Endothelial cell of umbilical vein (primary cell): ENCODE measurements at regions not wholly inside any gene's neighbourhood (a gene's known extent, or its start where the extent isn't known, plus 50 kb on each side); places are given as distances from the start of the nearest gene placed in this dataset.

Source experiments
- BruUV-seq: library from RNA; stranded (reverse); fragments of 400-500 nt; replicated peaks from 2 replicates; lab custom pipeline; 2021; lab: Mats Ljungman, UMichigan
- CTCF ChIA-PET: fragments of 300-600, 350-600 bp; sonication (Branson Sonifier 250); formaldehyde crosslinking; loops from one replicate; lab custom pipeline; 2021; ENCODE audit warnings: antibody characterized with exemption, inconsistent platforms; lab: Charles Lee
- POLR2A ChIA-PET: fragments of 300-600, 350-600 bp; sonication (Branson Sonifier 250); formaldehyde crosslinking; loops from one replicate; lab custom pipeline; 2021; ENCODE audit warnings: antibody characterized with exemption, inconsistent platforms; lab: Charles Lee
- DNase-seq: peaks from one replicate; pipeline ENCODE4 v3.0.0-alpha.2; 2011; ENCODE audit warnings: low read depth, low spot score
- FAIRE-seq: peaks from 2 replicates; lab custom pipeline; 2011; peaks lifted over from hg19 to GRCh38; lab: Jason Lieb, UNC
- H2AFZ ChIP-seq: 2 replicates; pipeline ENCODE4 v1.6.0; 2012; ENCODE audit warnings: low read depth, low read length, control low read depth, inconsistent platforms
- H3K27ac ChIP-seq: 2 replicates; pipeline ENCODE4 v1.5.1; 2011; ENCODE audit warnings: low read depth, mild to moderate bottlenecking, control low read depth, low read length, moderate library complexity; ENCODE audit not compliant: insufficient read depth
- H3K27me3 ChIP-seq, 2 experiments: 2 replicates each; pipeline versions ENCODE4 v1.6.0 to v1.6.1; 2011; ENCODE audit warnings: low read length in 2 of 2, mixed read lengths in 1 of 2; ENCODE audit not compliant: control insufficient read depth in 2 of 2, insufficient read depth in 2 of 2
- H3K36me3 ChIP-seq, 2 experiments: 2 replicates in 1 of 2; 3 replicates in 1 of 2; pipeline ENCODE4 v1.5.1; 2011; ENCODE audit warnings: low read length in 2 of 2, mild to moderate bottlenecking in 1 of 2, moderate library complexity in 1 of 2; ENCODE audit not compliant: control insufficient read depth in 2 of 2, insufficient read depth in 2 of 2; ENCODE audit errors: extremely low read depth in 1 of 2
- H3K4me1 ChIP-seq: 3 replicates; pipeline ENCODE4 v1.5.1; 2011; ENCODE audit warnings: mild to moderate bottlenecking, low read length; ENCODE audit not compliant: control insufficient read depth, insufficient read depth; ENCODE audit errors: extremely low read depth
- H3K4me2 ChIP-seq: 2 replicates; pipeline ENCODE4 v1.6.1; 2011; ENCODE audit warnings: low read length, control low read depth, mixed read lengths; ENCODE audit not compliant: insufficient read depth
- H3K4me3 ChIP-seq, 3 experiments: fragments of 200-600 bp in 1 of 3; sonication (generic), shearing (Covaris generic) in 1 of 3; replicated peaks in 1 of 3; 2 replicates each; pipeline ENCODE4 v1.5.1; 2011 to 2016; ENCODE audit warnings: control low read depth in 3 of 3, low read length in 3 of 3, mild to moderate bottlenecking in 2 of 3, inconsistent platforms in 1 of 3, low read depth in 1 of 3, moderate library complexity in 1 of 3; ENCODE audit not compliant: insufficient read depth in 1 of 3
- H3K79me2 ChIP-seq: 2 replicates; pipeline ENCODE4 v1.6.0; 2012; ENCODE audit warnings: low read length, inconsistent platforms; ENCODE audit not compliant: control insufficient read depth, insufficient read depth
- H3K9ac ChIP-seq: replicated peaks from 2 replicates; pipeline ENCODE3; 2011; ENCODE audit warnings: low read length, control low read depth; ENCODE audit not compliant: insufficient read depth; ENCODE audit errors: extremely low read depth
- H3K9me1 ChIP-seq: replicated peaks from 3 replicates; pipeline ENCODE4 v1.6.0; 2011; ENCODE audit warnings: mild to moderate bottlenecking, low read length; ENCODE audit not compliant: control insufficient read depth, insufficient read depth; ENCODE audit errors: extremely low read depth
- H3K9me3 ChIP-seq: replicated peaks from 2 replicates; pipeline ENCODE4 v1.5.1; 2012; ENCODE audit warnings: low read length, inconsistent platforms; ENCODE audit not compliant: control insufficient read depth, insufficient read depth
- H4K20me1 ChIP-seq: replicated peaks from 2 replicates; pipeline ENCODE3; 2011; ENCODE audit warnings: mild to moderate bottlenecking, low read length; ENCODE audit not compliant: control insufficient read depth, insufficient read depth; ENCODE audit errors: extremely low read depth
- CTCF ChIP-seq, 2 donors: IDR thresholded peaks; 1 replicate in 1 of 2; 2 replicates in 1 of 2; pipeline ENCODE4 v1.5.1; 2011; ENCODE audit warnings: low read length in 2 of 2, mild to moderate bottlenecking in 2 of 2, moderate library complexity in 2 of 2, control low read depth in 1 of 2, inconsistent platforms in 1 of 2, low read depth in 1 of 2; ENCODE audit not compliant: insufficient read depth in 1 of 2; ENCODE audit errors: extremely low read depth in 1 of 2
- EZH2 ChIP-seq: IDR thresholded peaks from 2 replicates; pipeline ENCODE4 v1.6.1; 2012; ENCODE audit warnings: borderline replicate concordance, low read depth, mild to moderate bottlenecking, moderate library complexity, low read length, inconsistent platforms; ENCODE audit not compliant: severe bottlenecking
- FOS ChIP-seq: IDR thresholded peaks from 2 replicates; pipeline ENCODE4 v1.6.1; 2011; ENCODE audit warnings: mild to moderate bottlenecking, low read length, moderate library complexity, borderline replicate concordance; ENCODE audit not compliant: insufficient read depth
- GATA2 ChIP-seq: IDR thresholded peaks from 2 replicates; pipeline ENCODE4 v1.7.0; 2011; ENCODE audit warnings: low read depth, mild to moderate bottlenecking, moderate library complexity, mixed read lengths, low read length; ENCODE audit not compliant: insufficient read length, insufficient read depth
- JUN ChIP-seq: IDR thresholded peaks from 2 replicates; pipeline ENCODE4 v1.6.1; 2011; ENCODE audit warnings: borderline replicate concordance, low read depth; ENCODE audit not compliant: insufficient read length, insufficient read depth
- MAX ChIP-seq: IDR thresholded peaks from 2 replicates; pipeline ENCODE4 v1.6.1; 2011; ENCODE audit not compliant: insufficient read depth, insufficient read length
- MYC ChIP-seq: IDR thresholded peaks from one replicate; pipeline ENCODE4 v1.6.1; 2011; ENCODE audit warnings: mild to moderate bottlenecking, low read depth, low read length
- POLR2A ChIP-seq: IDR thresholded peaks from 2 replicates; pipeline ENCODE4 v1.6.1; 2012; ENCODE audit warnings: low read depth, mild to moderate bottlenecking, control low read depth, low read length
- POLR2AphosphoS5 ChIP-seq: IDR thresholded peaks from 2 replicates; pipeline ENCODE4 v1.6.1; 2012; ENCODE audit warnings: low read depth, mild to moderate bottlenecking, control low read depth, low read length, moderate library complexity; ENCODE audit not compliant: insufficient read depth
- dilution Hi-C: fragments of 300-500 bp; cut with MboI; formaldehyde crosslinking; loops from one replicate; pipeline ENCODE4 v1.15.0; 2019; ENCODE audit warnings: low sequenced_read_pairs; ENCODE audit not compliant: extremely low pct_ligation_motif_present
- intact Hi-C: fragments of 100-400 bp; cut with micrococcal nuclease; formaldehyde crosslinking; loops from one replicate; pipeline ENCODE4 v1.10.0; 2022

- FAIRE-seq (no peak), DNase-seq (peak; percentile 80)
- H3K9ac ChIP-seq, result no peak overlapping the region
- intact Hi-C loops, result no loop called here
- no peak overlapping the region for H3K4me2 ChIP-seq
- H3K4me3 ChIP-seq, result no peak overlapping the region
- H3K27me3 ChIP-seq, result no peaks in the 10 kb centered on the region
- no peaks in the 10 kb centered on the region for H3K9me3 ChIP-seq
- H2AFZ ChIP-seq, result no peak overlapping the region
- no peaks in the 10 kb centered on the region for H3K4me1 ChIP-seq
- H4K20me1 ChIP-seq, result no peaks in the 10 kb centered on the region
- H3K9me1 ChIP-seq, result no peaks in the 10 kb centered on the region
- ChIA-PET CTCF (interaction anchor here (0.8 to 2.0 kb wide), 3 partner anchors 12 to 258 kb away, joined by 3 to 4 read pairs (median 3); no protein-coding TSS in a partner anchor), POLR2A (no interaction called here)
- dilution Hi-C loops, result no loop called here
- H3K79me2 ChIP-seq, result no peaks in the 10 kb centered on the region
- BruUV-seq, result no TSS peak
- H3K36me3 ChIP-seq, result no peaks in the 10 kb centered on the region
- H3K27ac ChIP-seq, result no peak overlapping the region
- TF ChIP-seq FOS (no peak), MYC (no peak), MAX (no peak), POLR2AphosphoS5 (no peak), JUN (no peak), POLR2A (no peak), CTCF (IDR thresholded peaks at IDR 0.05; ENCODE audit: extremely low read depth in 1 of 2, insufficient read depth in 1 of 2, low read depth in 1 of 2, low read length in 2 of 2) (no peak), GATA2 (no peak), EZH2 (no peak)
These were observed 294.0 kb upstream of the PLSCR5 start for GRCh38 chr3:146899171-146899570.
